ENCODE measurements at regions not wholly inside any gene's neighbourhood (a gene's known extent, or its start where the extent isn't known, plus 50 kb on each side); places are given as distances from the start of the nearest gene placed in this dataset.

DNA sequence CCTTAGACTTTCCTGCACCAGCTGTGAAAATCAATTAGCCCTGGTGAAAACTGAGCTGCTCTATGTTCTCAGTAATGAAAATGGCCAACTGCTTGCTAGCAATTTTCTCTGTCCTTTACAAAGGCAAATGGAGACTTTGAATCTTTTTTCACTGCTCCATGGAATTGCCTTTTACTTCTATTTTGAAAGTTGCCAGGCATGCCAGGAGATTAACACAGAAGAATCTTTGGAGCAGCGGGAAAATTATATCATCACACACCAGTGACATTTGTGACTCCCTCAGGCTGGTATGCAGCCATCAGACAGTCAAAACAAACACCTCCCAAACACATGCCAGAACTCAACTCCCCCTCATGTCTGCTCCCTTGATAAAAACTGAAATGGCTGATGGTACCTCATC is 872.0 kb upstream of the FLRT2 start:
- DNase-seq: no peak

DNA sequence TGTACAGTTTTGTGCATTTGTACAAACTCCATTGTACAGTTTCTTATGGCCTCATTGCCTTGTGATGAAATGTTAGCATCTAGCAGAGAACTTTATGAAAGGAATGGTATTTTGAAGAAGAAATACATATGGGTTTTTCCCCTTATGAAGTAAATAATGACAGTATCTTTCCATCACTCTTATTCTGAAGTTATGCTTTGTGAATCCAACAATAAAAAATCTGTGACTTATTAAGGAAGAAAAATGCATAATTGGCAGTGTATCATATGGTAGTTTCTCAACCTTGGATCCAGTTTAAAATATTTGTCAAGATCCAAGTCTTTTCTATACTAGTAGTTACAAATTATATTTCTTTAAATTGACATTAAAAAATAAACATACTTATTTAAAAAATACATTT is 859.1 kb upstream of the FLRT2 start:
- DNase-seq: no peak

DNA sequence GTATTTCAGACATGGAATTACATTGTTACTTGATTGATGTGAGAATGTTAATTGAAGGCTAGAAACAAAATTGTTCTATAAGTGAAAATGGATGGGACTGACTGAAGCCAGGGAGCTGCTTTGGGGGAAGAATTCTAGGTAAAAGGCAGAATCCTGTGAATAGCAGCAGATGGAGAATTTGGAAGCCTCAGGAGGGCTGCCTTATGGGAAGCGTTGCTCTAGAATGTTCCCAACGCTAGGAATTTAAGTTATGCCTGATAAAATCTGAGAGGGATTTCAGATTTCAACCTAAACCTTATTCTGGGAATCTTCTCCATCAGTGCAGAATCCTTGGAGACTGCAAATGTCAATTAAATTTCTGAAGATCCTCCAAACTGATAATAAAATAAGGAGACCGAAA is 858.2 kb upstream of the FLRT2 start:
- DNase-seq: no peak

DNA sequence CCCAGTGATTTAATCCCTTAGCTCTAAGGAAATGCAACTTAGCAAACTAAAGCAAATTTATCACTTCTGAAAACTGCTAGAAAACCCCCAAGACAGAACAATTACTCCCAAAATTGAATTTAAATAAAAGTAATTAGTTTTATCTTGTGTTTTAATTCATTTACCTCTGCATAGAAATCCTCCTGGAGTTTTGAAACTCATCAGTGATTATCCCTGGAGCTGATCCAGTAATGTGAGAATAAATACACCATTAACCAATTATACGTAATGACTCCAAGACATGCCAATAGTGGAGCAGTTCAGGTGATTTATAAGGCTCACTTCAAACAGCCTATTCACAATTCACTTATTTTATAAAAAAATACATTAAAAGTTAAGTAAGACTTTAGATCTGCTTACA is 855.3 kb upstream of the FLRT2 start:
- no peak for DNase-seq

DNA sequence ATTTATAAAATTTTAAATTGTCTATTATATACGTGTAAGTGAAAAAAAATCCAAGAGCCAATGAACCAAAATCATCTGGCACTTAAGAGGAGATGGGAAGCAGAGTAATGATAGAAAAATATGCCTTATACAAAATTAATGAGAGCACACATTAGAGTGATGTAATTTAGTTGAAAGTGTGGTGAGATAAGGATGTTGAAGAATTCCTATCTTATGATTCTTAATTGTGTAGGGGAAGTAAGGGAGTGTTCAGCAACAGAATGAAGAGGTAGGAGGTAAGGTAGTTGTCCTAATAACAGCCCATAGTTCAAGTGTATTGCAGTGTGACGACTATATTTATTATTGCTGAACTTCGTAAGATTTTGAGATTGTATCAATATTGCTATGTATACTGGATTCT is 843.4 kb upstream of the FLRT2 start:
- no peak for DNase-seq

DNA sequence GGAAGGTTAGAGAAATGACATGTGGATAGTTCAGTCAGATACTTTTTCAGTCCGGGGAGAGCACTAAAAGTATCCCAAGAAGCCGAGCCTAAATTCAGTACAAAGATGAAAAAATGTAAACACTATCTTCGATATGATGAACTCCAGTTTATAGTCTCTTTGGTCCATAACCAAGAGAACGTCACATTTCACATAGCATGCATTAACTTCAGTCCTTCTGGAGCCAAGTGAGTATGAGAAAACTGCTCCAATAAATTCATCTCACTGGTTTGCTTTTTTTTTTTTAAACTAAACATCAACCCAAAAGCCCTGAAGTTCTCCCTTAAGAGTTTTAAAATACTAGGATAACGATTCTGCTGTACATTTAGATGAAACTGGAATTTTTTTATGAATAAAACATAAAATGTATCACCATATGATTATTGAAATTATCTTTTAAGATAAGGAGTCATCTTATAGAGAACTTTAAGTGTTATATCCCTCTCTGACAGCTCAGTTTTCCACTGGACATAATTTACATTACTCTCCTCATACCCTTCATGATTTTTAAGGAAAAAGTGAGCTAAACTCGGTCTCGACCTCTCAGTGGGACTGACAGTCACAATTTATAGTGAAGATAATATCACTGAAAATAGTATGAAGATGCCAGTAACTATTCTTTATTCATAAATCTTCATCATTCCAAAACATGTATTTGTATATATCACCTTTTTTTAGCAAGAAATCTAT is 841.5 kb upstream of the FLRT2 start:
- no peak for DNase-seq

DNA sequence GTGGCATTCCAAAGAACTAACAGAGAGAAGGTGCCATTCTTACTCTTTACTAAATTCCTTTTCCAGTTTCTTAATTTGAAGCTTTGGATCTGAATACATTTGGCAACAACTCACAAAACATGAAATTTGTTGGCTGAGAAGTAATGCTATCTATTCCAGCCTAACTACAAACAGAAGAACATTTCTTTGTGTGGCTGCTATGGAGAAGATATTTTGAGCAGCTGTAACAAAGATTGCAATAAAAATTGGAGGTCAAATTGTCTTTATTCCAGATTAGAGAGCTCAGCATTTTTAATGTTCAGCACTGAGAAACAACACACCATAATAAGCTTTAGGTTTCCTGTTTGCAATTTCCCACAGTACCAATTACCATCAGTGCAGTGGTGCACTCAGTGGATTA is 835.8 kb upstream of the FLRT2 start:
- no peak for DNase-seq

DNA sequence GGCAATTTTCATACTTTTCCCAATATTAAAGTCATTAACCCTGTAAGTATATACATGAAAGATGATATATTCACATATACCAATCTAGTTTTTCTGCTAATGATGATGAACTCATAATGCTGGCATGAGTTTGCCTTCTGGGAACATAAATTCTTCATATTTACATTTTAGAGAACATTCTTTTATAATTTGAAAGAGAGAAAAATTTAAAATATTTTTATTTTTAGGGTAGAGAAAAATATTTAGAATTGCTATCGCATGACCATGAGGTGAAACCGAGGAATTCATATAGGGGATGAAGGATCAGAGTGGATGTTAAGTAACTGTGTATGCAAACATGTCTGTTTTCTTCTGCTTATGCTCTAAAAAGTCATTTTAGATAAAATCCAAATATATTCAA is 825.3 kb upstream of the FLRT2 start:
- no peak for DNase-seq

DNA sequence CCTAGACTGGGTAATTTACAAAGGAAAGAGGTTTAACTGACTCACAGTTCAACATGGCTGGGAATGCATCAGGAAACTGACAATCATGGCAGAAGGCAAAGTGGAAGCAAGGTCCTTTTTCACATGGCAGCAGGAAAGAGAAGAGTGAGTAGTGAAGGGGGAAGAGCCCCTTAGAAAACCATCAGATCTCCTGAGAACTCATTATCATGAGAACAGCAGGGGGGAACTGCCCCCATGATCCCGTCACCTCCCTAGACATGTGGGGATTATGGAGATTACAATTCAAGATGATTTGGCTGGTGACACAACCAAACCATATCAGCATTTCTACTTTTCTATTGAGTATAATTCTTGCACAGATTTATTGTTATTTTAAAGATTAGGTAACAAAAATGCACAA is 822.1 kb upstream of the FLRT2 start:
- DNase-seq: no peak

DNA sequence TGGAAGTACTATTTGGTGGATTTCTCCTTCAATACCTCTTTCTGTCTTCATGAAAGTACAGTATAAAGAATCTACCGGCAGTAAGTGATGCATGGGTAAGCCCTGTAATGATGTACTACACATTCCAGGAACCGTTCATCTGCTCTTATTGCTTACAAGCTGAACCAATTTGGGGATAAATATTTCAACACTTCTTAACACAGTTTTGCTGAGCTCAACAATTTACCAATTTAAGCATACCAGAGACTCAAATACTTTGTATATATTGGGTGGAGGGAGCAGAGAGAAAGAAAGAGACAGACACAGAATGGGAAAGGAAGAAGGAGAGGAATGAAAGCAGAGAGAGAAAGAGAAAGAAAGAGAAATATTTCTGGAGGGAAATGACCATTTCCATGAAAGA is 821.1 kb upstream of the FLRT2 start:
- DNase-seq: no peak

DNA sequence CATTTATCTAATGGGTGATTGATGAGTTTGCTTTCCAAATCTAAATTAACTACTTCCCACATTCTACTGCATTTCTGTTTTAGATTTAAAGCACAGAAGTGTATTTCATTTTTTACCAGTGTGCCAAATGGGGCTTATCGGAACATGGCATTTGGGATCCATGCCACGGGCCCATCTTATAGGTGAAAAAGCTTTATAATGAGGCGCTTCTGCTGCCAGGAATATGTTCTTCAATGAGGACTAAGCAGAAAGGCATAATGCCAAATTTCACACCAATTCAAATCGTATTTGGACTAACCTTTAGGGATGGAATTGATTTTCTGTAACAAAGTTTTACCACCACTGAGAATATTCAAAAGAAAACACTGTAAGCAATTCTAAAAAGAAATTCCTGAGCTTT is 803.5 kb upstream of the FLRT2 start:
- no peak for DNase-seq

DNA sequence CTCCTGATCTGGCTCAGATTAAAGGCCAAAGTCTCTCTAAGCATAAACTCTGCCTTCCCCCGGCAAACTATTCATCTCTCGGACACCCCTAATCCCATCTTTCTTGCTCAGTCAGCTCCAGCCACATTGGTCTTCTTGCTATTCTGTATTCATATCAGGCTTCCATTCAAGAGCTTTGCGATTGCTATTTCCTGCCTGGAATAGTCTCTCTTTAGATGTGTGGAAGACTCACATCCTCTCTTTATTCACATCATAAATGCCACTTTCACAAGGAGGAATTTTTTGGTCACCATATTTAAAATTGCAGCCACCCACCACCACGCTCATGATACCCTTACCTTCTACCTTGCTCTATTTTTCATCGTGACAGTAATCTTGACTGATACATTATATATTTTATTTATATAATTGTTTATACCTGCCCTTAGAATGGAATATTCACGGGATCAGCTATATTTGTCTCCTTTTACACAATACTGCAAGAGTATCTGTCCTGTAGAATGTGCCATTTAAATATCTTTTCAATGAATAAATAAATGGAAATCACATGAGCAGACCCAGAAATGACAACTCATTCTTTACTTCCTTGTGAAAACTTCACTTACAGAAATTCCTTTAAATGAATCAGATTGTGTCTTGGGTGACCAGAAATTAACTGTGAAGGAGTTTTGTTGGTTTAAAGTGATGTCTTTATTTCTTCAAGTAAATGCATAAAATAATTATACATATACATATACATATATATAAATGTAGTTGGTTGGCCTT is 780.6 kb upstream of the FLRT2 start:
- no peak for DNase-seq

DNA sequence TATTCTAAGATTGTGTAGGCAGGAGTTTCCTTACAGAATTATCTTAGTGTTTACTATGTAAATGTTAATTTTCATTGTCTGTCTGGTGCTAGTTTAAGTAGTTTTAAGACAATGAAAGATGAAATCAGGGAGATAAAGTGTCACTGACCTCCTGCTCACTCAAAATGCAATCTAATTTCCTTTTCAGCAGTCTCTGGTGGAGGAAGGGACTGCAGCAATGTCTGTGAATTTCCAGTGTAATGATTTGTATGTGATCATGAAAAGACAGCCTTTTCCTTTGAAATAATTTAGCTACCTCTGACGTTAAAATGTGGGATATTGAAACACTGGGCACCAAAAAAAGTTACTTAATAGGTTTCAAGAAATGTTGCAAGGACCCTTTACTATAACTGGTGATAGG is 779.7 kb upstream of the FLRT2 start:
- DNase-seq: no peak

DNA sequence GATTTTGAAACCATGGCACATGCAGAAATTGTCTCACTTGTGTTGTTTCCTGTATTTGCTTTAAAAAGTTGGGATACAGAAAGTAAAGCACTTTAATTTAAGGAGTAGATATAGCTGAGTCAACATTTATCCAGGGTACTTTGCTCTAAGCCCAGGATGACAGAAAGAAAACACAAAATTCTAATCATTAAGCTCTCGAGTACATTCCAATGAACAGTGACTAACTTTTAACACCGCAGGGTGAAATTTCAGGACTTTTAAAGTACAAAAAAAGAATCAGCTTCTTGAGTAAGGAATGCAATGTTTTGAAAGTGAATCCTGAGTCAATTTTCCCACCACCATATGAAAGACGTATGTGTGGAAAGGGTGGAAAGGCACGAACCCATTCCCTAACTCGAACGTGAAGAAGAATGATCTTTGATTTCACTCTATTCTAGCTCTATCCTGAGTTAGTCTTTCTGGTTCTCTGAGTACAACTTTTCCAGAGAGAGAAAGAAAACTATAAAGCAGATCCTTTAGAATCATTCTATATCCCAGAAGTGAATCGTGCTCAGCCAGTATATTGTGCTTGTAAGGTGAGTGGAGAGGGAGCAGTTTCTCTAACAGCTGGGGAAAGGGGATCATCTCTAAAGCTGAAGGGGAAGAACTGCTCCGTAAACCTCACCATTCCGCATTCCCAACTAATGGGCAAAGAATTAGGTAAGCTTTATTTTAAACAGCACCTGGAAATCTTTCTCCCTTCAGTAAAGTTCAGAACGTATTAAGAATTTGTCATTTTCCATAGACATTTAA is 779.0 kb upstream of the FLRT2 start:
- no peak for DNase-seq

DNA sequence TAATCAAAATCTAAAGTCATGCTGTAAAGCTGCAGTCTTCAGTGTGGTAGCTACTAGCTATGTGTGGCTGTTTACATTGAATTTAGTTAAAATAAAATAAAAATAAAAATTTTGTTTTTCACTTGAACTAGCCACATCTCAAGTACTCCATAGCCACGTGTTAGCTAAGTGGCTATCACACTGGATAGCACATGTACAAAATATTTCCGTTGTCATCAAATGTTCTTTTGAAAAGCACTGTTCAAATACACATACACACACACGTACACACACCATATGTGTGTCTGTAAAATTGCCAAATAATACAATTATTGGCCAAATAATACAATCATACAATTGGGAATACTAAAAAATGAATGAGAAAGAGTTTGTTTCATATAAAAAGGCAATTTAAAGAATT is 778.2 kb upstream of the FLRT2 start:
- no peak for DNase-seq

DNA sequence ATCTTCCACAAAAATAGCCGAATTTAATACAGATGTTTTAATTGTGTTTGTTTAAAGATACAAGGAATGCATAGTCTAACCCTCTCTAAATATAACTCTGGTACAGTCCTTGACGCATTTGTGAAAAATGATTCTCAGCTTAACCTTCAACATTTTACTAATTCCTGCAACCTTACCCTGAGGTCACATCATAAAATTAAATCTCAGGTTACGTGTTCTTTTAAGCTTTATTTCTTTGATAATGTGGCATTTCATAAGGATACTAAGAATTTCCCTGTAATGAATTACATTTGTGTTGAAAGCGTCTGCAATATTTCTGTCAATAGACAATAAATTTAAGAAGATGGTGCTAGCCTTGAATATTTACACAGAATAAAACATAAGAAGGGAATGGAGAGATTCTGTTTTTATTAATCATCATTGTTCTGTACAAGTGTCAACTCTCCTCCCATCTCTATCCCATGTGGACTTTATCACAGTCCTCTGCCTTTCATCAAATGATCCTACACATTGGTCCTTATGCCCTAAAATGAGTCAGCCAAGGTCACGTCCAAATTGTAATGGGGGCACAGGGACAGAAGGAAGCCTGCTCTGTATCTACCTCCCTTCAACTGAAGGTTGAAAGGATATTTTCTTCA is 769.3 kb upstream of the FLRT2 start:
- DNase-seq: no peak

DNA sequence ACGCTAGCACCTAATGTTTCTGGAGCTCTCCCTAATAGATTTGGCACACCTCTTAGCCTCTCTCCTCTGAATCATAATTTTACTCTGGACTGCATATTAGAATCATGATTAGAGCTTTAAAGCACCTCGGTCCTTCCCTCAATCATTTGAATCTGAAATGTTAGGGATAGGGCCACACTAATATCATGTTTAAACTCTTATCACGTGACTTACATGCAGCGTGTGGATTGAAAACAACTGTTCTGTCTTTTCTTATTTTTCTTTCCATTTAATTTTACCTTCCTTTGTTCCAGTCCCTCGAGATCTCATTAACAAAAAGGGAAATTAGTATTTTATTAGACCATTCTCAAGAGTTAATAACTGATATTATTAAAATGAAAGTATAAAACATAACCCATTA is 762.5 kb upstream of the FLRT2 start:
- DNase-seq: no peak

DNA sequence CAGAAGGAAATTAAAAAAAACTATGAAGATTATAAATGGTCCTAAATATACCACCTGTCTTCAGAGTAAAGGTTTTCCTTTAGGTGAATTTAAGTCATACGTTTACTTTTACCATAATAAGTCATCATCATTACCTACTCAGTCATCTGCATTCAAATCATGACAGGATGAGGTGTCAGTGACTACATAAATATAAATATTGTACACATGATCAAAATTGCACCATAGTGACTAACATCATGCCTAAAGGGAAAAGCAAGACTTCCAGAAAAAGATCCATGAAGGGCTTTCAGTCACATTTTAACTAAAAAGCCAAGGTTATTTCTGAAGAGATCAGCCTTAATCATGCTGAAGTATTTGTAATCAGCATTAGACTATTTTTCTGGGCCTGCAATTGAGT is 759.9 kb upstream of the FLRT2 start:
- no peak for DNase-seq

DNA sequence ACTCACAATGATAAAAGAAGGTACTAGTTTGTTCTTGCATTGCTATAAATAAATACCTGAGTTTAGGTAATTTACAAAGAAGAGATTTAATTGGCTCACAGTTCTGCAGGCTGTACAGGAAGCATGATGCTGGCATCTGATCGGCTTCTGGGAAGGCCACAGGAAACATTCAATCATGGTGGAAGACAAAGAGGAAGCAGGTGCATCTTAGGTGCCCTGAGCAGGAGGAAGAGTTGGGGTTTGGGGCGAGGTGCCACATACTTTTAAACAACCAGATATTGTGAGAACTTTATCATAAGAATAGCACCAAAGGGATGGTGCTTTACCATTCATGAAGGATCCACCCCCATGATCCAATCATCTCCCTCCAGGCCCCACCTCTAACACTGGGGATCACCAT is 752.6 kb upstream of the FLRT2 start:
- DNase-seq: no peak

DNA sequence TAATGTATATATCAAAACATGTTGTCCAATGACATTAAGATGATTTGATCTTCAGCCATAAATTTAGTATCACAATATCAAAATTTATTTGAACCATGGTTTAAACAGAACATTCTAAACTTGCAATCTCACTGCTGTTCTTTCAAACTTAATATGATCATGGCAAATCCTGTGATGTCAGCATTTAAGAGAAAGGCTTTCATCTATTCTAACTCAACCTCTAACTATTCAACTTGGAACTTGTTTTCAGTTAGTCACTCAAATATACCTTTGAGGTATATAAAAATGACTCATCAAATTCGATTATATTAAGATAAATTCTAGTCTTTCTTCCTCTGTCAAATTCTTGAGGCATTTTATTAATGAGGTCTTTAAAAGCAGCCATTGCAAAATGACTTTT is 747.0 kb upstream of the FLRT2 start:
- DNase-seq: no peak

DNA sequence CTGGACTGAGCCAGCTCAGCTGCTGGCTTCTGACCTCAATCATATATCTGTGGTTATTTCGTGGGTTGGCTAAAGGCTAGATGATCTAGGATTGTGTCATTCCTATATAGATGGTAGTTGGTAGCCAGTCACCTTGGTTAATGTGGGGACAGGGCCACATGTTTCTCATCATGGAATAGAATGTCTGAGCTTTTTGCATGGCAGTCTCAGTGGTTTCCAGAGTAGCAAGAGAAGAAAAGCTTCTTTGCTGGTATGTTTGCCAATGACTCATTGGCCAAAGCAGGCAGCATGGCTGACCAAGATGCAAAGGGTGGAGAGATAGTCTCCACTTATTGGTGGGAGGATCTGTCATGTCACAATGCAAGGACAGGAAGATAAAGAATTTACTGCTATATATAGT is 746.4 kb upstream of the FLRT2 start:
- peak; percentile 6 for DNase-seq

DNA sequence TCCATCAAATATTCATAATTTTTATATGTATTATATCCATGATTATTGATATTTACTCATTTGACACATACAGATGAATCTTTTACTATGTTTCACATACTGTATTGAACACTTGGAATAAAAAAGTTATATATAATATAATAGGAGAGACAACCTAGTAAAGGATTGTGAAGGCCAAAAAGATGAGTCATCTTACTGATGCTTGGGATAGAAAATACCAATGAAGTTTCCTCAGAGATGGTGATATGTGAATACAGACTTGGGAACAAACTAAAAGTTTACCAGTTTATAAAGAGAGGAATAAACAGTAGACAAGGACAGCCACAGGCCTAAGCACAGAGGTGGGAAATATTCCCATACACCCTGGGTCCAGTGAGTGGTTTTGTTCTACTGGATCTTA is 743.9 kb upstream of the FLRT2 start:
- DNase-seq: no peak

DNA sequence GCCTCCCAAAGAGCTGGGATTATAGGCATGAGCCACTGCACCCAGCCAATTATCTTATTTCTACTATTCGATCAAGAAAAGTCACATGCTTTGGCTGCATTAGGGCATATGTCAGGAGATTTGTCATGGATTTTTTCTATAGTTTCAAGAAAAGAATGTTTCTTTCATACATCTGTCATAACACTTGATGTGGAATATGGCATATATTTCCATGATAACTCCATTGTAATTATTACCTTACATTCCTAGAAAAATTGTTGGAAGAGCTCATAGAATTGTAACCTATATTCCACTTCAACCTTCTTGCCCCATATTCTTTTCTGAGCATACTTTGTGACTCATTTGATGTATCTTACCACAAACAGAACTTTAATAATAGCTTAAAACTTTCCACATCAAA is 740.9 kb upstream of the FLRT2 start:
- no peak for DNase-seq
